Ovary (tissue), 7 donors: ENCODE measurements at regions not wholly inside any gene's neighbourhood (a gene's known extent, or its start where the extent isn't known, plus 50 kb on each side); places are given as distances from the start of the nearest gene placed in this dataset.

Experiments used
- DNase-seq, 5 donors: peaks; one replicate each; pipeline ENCODE4 v3.0.0-alpha.2; 2019 to 2020
- H3K27ac ChIP-seq, 2 donors: fragments of 200-600 bp; one replicate each; pipeline versions ENCODE4 v1.5.1 to v1.8.0; 2019 to 2022
- H3K27me3 ChIP-seq: fragments of 200-600 bp; one replicate; pipeline ENCODE4 v1.8.0; 2022
- H3K36me3 ChIP-seq: fragments of 200-600 bp; sonication (generic); one replicate; pipeline ENCODE4 v1.5.1; 2019
- H3K4me1 ChIP-seq: one replicate; pipeline ENCODE4 v1.8.1; 2013; ENCODE audit warnings: mild to moderate bottlenecking, moderate library complexity; ENCODE audit not compliant: insufficient read depth
- H3K4me3 ChIP-seq: fragments of 200-600 bp; sonication (generic); one replicate; pipeline ENCODE4 v1.5.1; 2017
- H3K9me3 ChIP-seq, 2 donors: fragments of 200-600 bp in 1 of 2; sonication (generic) in 1 of 2; one replicate each; pipeline versions ENCODE4 v1.5.1 to v1.8.1; 2013 to 2019; ENCODE audit warnings: mild to moderate bottlenecking in 1 of 2, moderate library complexity in 1 of 2
- EP300 ChIP-seq: sonication (generic); formaldehyde crosslinking; IDR thresholded peaks from one replicate; pipeline ENCODE4 v1.6.1; 2017; ENCODE audit warnings: antibody characterized with exemption
- POLR2A ChIP-seq: fragments of 450-650 bp; IDR thresholded peaks from one replicate; pipeline ENCODE4 v1.6.1; 2017; ENCODE audit warnings: antibody characterized with exemption, mild to moderate bottlenecking, moderate library complexity
- WGBS, 3 donors: extraction: QIAGEN DNeasy Blood & Tissue Kit in 1 of 3; methylation state at CpG; one replicate each; pipeline versions ENCODE4 v1.1.5 to v1.1.7; 2013 to 2017; 5-methylcytosine and 5-hydroxymethylcytosine counted together
- intact Hi-C, 4 donors: fragments of 100-400 bp; cut with DNase I; formaldehyde crosslinking; loops; one replicate each; pipeline versions ENCODE4 v1.11.0 to v1.15.1; 2022 to 2023
- TF ChIP-seq, protein P1 (sequence below), 3 donors: fragments of 450-650 bp in 2 of 3; fragments of 200-600 bp in 1 of 3; IDR thresholded peaks; one replicate each; pipeline versions ENCODE4 v1.5.1 to v1.8.0; 2016 to 2022; ENCODE audit warnings: antibody characterized with exemption in 3 of 3, mild to moderate bottlenecking in 1 of 3
- donor health status: DM: no; HTN: no; CAD: no; lungs with moderate emphysema.
- donor health status: DM: no; HTN: no; CAD: no.
- donor health status: Bipolar disorder and iron deficiency.
- donor health status: DM: no; HTN: no; CAD: no.
- donor health status: DM: yes; HTN: yes; CAD: no.

DNA sequence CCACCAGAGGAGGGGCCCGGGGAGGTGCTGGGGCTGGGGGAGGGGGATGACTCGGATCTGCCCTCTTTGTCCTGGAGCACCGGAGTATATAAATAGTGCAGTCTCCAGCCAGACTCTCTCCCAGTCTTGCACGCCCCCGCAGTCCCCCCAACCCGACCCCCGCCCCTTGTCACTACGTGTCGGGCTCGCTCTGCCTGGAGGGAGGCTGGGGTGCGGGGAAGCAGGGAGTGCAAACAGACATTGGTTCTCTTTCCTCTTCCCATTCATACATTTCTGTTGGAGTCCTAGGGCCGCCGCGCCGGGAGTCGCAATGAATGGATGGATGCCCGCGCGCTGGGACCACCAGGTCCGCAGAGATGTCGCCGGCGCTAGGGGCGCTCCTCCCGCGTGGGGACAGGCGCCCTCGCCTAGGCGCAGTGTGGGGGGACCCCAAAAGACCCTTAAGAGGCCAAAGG lies 179.3 kb downstream of the TBXT start:
- 0 to 1% (median 1%) methylated on average over 29 of the region's 29 CpGs for WGBS, 3 donors
- TF ChIP-seq POLR2A (no peak), EP300 (no peak)
- TF ChIP-seq, protein P1, sequence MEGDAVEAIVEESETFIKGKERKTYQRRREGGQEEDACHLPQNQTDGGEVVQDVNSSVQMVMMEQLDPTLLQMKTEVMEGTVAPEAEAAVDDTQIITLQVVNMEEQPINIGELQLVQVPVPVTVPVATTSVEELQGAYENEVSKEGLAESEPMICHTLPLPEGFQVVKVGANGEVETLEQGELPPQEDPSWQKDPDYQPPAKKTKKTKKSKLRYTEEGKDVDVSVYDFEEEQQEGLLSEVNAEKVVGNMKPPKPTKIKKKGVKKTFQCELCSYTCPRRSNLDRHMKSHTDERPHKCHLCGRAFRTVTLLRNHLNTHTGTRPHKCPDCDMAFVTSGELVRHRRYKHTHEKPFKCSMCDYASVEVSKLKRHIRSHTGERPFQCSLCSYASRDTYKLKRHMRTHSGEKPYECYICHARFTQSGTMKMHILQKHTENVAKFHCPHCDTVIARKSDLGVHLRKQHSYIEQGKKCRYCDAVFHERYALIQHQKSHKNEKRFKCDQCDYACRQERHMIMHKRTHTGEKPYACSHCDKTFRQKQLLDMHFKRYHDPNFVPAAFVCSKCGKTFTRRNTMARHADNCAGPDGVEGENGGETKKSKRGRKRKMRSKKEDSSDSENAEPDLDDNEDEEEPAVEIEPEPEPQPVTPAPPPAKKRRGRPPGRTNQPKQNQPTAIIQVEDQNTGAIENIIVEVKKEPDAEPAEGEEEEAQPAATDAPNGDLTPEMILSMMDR (IDR thresholded peaks at IDR 0.05), result no peak
- Histone ChIP-seq H3K4me1 (peaks cover 5% of the 10 kb centered on the region), H3K9me3 (no peaks in the 10 kb centered on the region), H3K4me3 (peak overlapping the region; percentile 67), H3K27ac (peak overlapping the region; percentile 22 to 70), H3K36me3 (no peaks in the 10 kb centered on the region), H3K27me3 (no peaks in the 10 kb centered on the region)
- no peak for DNase-seq
- intact Hi-C loops, result loop anchor here in 3 of 4 donors (2.0 to 10.0 kb wide), 4 partner anchors 16 to 106 kb away; no protein-coding TSS in a partner anchor

DNA sequence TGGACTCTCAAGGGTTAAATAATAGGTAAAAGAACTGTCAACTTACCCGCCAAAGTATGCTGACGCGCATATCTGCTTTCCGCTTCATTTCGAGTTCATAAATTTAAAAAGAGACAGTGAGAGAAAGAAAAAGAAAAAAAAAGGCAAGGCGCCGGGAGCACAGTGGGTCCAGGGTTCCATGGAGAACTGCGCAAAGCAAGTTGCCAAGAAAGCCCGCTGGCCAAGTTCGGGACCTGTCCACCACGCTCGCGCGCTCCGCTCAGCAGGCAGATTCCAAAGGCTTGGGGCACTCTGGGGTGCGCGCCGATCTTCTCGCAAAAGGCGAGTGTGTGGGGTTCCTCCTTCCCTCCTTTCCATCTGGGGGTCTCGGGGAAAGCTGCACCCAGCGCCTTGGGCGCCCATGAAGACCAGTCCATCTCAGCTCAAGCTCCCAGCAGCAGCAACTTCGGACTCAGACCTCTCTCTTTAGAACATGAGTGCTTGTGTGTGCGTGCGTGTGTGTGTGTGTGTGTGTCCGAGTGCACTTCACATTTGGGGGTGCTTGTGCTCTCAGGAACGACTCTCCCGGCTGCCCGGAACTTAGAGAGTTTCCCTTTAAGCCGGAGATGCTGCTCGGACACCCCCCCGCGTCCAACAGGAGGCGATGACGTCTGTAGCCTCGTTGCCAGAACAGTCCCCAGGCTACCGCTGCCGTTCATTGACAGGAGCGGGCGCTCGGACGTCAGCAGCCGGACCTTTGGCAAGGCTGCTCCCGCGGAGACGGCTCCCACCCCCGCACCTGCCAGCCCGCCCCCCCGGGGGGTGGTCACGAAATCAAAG lies 180.0 kb downstream of the TBXT start:
- Histone ChIP-seq H3K27ac (peak overlapping the region; percentile 68 to 83), H3K9me3 (no peaks in the 10 kb centered on the region), H3K27me3 (no peaks in the 10 kb centered on the region), H3K4me3 (peak overlapping the region; percentile 67), H3K36me3 (no peaks in the 10 kb centered on the region), H3K4me1 (peaks cover 7% of the 10 kb centered on the region)
- 0 to 1% (median 0%) methylated on average over 43 to 51 of the region's 51 CpGs for WGBS, 3 donors
- DNase-seq, result peak; percentile 94 to 98 (median 97)
- intact Hi-C loops, result loop anchor here in 3 of 4 donors (2.0 to 10.0 kb wide), 4 partner anchors 17 to 107 kb away; no protein-coding TSS in a partner anchor
- TF ChIP-seq POLR2A (peak; percentile 67), EP300 (peak; percentile 71)
- TF ChIP-seq, protein P1 (IDR thresholded peaks at IDR 0.05), result no peak

DNA sequence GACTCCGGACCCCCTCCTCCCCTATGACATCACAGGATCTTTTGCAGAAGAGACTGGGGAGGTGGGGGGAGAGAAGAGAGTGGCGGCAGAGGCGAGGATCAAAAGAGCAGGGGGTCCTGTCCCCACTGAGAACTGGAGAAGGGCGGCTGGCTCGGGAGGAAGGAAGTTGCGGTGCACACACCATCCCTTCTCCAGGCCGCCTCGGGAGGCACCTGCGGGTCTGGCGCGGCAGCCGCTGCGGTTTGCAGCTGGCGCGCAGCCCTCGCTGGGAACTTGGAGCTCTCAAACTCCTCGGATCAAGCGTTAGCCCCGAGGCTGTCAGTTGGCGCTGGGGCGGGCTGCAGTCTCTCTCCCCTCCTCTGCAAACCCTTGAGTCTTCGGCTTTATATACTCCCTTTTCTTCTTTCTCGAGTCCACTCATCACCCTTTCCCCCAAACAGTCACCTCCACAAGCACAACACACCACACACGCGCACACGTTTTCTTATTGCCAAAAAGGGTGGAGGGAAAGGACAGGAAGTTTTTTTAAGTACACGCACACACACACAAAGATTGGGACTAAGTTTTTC lies 180.7 kb downstream of the TBXT start:
- no peak for TF ChIP-seq POLR2A
- TF ChIP-seq, protein P1 (IDR thresholded peaks at IDR 0.05), result no peak
- TF ChIP-seq EP300, result no peak
- intact Hi-C loops, result loop anchor here in 3 of 4 donors (5.0 to 10.0 kb wide), 3 partner anchors 70 to 108 kb away; no protein-coding TSS in a partner anchor
- H3K27ac ChIP-seq, result peak overlapping the region; percentile 70 to 83
- peak; percentile 49 to 81 (median 63) for DNase-seq
- H3K27me3 ChIP-seq, result no peaks in the 10 kb centered on the region
- no peaks in the 10 kb centered on the region for H3K36me3 ChIP-seq
- H3K4me1 ChIP-seq, result peaks cover 7% of the 10 kb centered on the region
- no peaks in the 10 kb centered on the region for H3K9me3 ChIP-seq
- H3K4me3 ChIP-seq, result peak overlapping the region; percentile 67
- 1% methylated on average over 27 of the region's 27 CpGs for WGBS, 3 donors

DNA sequence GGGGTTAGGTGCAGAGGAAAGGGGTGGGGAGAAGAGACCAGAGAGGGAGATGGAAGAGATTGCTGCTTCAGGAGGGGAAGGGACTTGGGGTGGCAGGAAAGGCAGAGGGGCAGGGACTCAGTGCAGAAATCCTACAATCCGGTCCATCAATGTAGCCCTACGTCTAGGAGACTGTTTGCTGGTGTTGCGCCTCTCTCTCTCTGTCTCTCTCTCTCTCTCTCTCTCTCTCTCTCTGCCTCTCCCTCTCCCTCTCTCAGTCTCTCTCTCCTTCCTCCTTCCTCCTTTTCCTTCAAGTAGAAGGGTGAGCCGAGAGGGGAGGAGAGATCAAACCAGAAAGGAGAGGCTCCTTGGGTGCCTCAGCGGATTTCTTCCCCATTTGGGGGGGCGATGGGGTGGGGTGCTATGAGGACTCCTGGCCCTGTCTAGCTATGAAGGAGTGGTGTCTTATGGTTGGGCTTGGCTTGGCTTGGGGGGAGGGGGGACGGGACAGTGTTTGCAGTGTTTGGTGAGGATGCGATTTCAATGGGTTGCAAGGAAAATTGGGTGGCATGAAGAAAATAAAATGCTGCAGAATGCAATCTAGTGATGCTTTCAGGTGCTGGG lies 181.2 kb downstream of the TBXT start:
- no peaks in the 10 kb centered on the region for H3K36me3 ChIP-seq
- intact Hi-C loops, result loop anchor here in 3 of 4 donors (5.0 to 10.0 kb wide), 3 partner anchors 71 to 108 kb away; no protein-coding TSS in a partner anchor
- H3K27me3 ChIP-seq, result no peaks in the 10 kb centered on the region
- no peaks in the 10 kb centered on the region for H3K9me3 ChIP-seq
- peaks cover 7% of the 10 kb centered on the region for H3K4me1 ChIP-seq
- peak overlapping the region; percentile 67 for H3K4me3 ChIP-seq
- TF ChIP-seq, protein P1 (IDR thresholded peaks at IDR 0.05), result peak in 2 of 3 donors; percentile 30 to 36
- TF ChIP-seq EP300, result no peak
- peak overlapping the region; percentile 70 to 83 for H3K27ac ChIP-seq
- peak in 3 of 5 donors; percentile 41 to 66 (median 54) for DNase-seq
- 1 to 3% (median 1%) methylated on average over 8 of the region's 8 CpGs for WGBS, 3 donors
